Keratinocyte (primary cell): ENCODE measurements at regions not wholly inside any gene's neighbourhood (a gene's known extent, or its start where the extent isn't known, plus 50 kb on each side); places are given as distances from the start of the nearest gene placed in this dataset.

Experiments
- EZH2 ChIP-seq: IDR thresholded peaks from one replicate; pipeline ENCODE4 v1.6.1; 2012; ENCODE audit warnings: inconsistent platforms, mild to moderate bottlenecking, low read length, moderate library complexity
- TF ChIP-seq, protein P1 (sequence below), 3 experiments: IDR thresholded peaks in 1 of 3; conservative IDR thresholded peaks in 1 of 3; optimal IDR thresholded peaks in 1 of 3; 2 replicates in 2 of 3; 3 replicates in 1 of 3; pipeline versions ENCODE3 to v1.5.1; 2011; ENCODE audit warnings: low read length in 3 of 3, mild to moderate bottlenecking in 3 of 3, moderate library complexity in 2 of 3, control low read depth in 1 of 3, inconsistent platforms in 1 of 3; ENCODE audit not compliant: insufficient read depth in 2 of 3; ENCODE audit errors: extremely low read depth in 1 of 3

DNA sequence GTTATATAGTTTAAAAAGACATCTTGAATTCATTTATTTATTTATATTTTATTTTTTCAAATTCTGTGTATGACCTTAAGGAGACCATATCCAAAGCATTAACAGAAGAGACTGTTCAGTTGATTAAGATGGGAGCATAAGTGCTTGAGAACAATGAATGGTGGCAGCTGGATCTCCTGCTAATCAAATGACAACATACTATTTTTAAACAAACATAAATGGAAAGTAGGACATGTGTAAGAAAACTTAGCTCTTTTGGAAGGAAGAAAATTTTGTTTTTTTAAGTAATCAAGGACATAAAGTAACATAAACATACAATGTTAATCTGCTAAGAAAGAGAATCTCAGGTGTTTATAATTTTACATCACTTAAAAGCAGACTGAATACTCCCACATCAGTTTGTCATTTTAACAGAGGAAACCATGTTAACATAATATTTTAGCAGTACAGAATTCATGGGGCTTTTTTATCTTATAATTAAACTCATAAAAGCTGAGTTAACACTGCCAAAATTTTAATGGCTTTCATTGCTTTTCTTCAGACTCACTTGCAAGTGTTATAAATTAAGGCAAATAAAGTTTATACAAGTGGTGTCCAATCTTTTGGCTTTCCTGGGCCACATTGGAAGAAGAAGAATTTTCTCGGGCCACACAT, 95.1 kb downstream of the MAD2L1 start:
- TF ChIP-seq, protein P1, sequence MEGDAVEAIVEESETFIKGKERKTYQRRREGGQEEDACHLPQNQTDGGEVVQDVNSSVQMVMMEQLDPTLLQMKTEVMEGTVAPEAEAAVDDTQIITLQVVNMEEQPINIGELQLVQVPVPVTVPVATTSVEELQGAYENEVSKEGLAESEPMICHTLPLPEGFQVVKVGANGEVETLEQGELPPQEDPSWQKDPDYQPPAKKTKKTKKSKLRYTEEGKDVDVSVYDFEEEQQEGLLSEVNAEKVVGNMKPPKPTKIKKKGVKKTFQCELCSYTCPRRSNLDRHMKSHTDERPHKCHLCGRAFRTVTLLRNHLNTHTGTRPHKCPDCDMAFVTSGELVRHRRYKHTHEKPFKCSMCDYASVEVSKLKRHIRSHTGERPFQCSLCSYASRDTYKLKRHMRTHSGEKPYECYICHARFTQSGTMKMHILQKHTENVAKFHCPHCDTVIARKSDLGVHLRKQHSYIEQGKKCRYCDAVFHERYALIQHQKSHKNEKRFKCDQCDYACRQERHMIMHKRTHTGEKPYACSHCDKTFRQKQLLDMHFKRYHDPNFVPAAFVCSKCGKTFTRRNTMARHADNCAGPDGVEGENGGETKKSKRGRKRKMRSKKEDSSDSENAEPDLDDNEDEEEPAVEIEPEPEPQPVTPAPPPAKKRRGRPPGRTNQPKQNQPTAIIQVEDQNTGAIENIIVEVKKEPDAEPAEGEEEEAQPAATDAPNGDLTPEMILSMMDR (optimal IDR thresholded peaks at IDR 0.05 in 1 of 3, IDR thresholded peaks at IDR 0.05 in 1 of 3, conservative IDR thresholded peaks at IDR 0.05 in 1 of 3; ENCODE audit: extremely low read depth in 1 of 3, insufficient read depth in 2 of 3, low read length in 3 of 3): no peak
- no peak for TF ChIP-seq EZH2
